GM12872 (cell line): ENCODE measurements at regions not wholly inside any gene's neighbourhood (a gene's known extent, or its start where the extent isn't known, plus 50 kb on each side); places are given as distances from the start of the nearest gene placed in this dataset.

ENCODE experiments used
- TF ChIP-seq, protein P1 (sequence below): IDR thresholded peaks from 3 replicates; pipeline ENCODE4 v1.5.1; 2011; ENCODE audit warnings: low read depth, mild to moderate bottlenecking, low read length, moderate library complexity; ENCODE audit not compliant: insufficient read depth

DNA sequence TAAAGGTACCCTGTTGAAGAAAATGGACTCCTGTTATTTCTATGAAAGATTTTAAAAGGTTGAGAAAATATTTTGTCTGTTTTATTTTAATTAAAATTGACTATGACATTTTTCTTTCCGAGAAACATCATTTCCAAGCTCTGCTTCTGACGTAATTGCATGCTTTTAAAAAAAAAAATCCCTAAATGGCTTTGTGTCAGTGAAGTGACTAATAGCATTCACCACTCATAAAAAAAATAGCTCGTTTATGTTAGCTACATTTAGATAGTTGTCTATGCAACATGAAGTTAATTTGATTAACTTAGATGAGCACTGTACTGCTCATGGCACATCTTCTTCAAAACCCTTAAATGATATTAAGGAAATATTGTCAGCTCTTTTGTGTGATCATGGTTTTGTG is 105.1 kb upstream of the KLHL13 start:
- TF ChIP-seq, protein P1, sequence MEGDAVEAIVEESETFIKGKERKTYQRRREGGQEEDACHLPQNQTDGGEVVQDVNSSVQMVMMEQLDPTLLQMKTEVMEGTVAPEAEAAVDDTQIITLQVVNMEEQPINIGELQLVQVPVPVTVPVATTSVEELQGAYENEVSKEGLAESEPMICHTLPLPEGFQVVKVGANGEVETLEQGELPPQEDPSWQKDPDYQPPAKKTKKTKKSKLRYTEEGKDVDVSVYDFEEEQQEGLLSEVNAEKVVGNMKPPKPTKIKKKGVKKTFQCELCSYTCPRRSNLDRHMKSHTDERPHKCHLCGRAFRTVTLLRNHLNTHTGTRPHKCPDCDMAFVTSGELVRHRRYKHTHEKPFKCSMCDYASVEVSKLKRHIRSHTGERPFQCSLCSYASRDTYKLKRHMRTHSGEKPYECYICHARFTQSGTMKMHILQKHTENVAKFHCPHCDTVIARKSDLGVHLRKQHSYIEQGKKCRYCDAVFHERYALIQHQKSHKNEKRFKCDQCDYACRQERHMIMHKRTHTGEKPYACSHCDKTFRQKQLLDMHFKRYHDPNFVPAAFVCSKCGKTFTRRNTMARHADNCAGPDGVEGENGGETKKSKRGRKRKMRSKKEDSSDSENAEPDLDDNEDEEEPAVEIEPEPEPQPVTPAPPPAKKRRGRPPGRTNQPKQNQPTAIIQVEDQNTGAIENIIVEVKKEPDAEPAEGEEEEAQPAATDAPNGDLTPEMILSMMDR: no peak

DNA sequence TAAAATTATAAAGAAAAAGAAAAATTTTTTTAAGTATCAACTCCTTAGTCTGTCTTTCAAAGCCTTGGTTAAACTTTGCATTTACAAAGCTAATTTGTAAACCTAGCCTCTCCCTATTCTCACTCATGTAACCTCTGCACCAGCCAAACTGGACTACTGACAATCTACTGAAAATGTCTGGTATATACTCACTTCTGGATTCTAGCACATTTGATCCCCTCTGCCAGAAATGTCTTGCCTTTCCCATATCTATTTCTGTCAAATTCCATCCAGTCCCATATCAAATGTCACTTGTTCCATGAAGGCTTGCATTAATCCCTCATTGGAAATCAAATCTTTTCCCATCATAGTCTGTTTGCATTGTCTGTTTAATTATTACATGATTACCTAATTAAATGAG is 105.8 kb upstream of the KLHL13 start:
- TF ChIP-seq, protein P1: no peak

DNA sequence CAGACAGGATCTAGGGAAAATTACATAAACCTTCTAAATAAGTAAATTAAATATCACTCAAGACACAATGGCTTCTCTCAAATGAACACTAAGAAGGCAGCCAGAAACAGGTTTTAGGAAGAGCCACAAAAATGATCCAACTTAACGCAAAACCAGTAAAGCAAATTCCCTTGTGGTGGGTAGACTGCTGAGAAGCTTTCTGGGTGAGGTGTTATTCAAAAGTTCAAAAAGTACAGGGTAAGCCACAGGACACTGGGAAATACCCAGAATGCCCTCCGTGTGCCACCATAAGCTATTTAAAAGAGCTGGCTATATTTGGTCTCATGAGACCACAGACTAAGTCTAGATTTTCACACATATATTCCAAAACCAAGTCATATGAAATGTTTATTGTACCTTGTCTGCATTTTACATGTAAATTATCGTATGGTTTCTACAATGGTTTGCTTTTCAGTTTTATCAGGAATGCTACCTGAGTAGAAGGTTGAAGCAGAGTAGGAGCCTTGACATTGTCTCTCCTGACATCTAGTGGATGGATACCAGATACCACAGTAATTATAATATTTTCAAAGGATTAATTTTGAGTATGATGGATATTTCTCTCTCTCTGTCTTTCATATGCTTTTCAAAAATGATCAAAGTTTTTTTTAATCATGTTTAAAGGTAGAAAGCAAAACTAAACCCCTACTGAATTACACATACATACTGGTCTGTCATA is 109.3 kb upstream of the KLHL13 start:
- TF ChIP-seq, protein P1: peak; percentile 38; the same call in 1 of the 3 replicates

DNA sequence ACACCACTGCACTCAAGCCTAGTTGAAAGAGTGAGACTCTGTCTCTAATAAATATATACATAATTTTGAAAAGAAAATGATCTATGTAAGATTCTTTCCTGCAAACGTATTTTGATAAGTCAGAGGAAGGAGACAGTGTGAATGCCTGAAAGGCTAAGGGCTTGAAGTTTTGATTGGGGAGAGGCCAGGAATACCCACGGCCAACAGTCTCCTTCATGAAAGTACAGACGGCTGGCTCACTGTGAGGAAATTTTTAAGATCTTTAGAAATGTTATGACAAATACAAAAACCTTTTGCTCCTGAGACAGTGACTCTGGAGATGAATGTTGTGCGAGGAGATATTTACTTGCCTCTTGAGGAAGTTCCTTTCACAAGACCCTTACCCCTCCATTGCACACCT is 111.4 kb upstream of the KLHL13 start:
- TF ChIP-seq, protein P1: no peak

DNA sequence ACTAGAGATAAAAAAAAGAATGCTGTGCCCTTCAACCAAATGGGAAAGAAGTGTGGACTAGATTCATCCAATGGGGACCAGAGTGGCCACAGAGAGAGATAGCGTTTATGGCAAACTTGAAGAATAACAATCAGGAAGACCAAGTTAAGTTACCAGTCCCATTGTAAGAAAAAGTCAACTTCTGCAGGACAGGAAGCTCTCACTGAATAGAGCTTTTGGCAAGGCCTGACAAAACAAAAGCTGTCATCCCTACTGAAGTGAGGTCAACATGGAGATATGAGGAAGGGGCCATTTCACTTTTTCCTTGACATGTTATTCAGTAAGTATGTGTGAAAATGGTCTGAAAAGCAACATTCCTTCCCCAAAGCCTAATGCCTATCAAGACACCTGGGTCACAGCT is 111.8 kb upstream of the KLHL13 start:
- TF ChIP-seq, protein P1: no peak

DNA sequence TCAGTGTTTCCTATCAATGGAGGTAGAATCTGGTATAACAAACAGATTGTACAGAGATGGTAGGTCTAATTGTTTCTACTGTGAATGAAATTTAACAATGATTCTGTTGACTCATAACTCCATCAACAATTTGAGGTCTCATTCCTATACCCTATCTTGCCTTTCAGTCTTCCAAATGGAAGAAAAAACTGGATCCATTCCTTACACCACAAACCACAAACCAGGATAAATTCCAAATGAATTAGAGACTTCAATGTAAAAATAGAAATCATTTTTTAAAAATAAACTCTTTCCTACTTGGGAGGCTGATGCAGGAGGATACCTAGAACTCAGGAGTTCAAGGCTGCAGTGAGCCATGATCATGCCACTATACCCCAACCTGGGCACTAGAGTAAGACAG is 114.4 kb upstream of the WDR44 start:
- TF ChIP-seq, protein P1: no peak

DNA sequence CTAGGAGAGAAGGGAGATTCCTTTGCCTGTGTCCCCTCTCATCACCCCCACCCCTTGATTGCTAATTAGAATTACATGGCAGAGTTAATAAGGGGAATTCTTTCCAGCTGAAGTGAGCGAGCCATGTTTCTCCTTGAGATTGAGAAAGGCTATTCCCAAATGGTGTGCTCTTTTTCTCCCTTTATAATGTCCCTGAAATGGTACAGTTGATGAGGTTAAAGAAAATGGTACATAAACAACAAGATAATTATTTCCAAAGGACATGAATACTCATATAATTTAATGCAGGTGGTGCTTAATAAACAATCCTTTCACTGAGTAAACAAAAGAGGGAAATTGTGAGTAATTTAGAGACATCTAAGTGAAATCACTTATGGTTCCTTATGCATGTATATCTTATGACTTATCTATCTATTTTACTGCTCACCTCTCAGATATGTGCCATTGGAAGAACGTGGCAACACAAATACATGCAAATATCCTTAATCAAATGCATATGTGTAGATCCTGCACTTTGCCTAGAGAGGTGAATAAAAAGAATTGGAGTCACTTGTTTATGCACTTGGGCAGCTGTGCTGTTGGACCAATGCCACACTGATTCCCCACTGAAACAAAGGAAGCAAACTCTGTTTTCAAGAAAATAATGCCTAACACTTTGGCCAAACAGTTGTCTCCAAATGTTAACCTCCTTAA is 106.6 kb upstream of the WDR44 start:
- TF ChIP-seq, protein P1: no peak
